VCaP (cell line): ENCODE measurements at regions not wholly inside any gene's neighbourhood (a gene's known extent, or its start where the extent isn't known, plus 50 kb on each side); places are given as distances from the start of the nearest gene placed in this dataset.

Experiments
- H3K27ac ChIP-seq: fragments of 450-650 bp; 2 replicates; pipeline ENCODE4 v1.5.1; 2017
- TF ChIP-seq, protein P1 (sequence below): fragments of 450-650 bp; conservative IDR thresholded peaks from 2 replicates; pipeline ENCODE4 v1.5.1; 2017; ENCODE audit warnings: mild to moderate bottlenecking, moderate library complexity

DNA sequence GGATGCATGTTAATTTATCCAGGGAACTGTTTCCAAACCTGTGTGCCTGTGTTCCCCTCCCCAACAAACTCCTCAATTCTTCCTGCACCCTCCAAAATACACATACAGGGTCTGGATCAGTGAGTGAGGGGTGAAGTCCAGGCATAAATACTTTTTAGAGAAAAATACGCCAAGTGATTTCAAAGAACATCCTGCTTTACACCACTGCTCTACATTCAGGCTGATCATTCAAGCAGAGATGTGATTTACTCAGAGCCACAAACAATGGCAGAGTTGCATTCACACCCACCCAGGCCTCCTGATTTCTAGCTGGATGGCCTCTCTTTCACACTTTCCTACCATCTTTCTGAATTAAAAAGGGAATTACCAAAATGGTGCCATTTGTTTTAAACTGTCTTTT, 289.5 kb upstream of the SLC14A2 start:
- no peak overlapping the region for H3K27ac ChIP-seq
- TF ChIP-seq, protein P1, sequence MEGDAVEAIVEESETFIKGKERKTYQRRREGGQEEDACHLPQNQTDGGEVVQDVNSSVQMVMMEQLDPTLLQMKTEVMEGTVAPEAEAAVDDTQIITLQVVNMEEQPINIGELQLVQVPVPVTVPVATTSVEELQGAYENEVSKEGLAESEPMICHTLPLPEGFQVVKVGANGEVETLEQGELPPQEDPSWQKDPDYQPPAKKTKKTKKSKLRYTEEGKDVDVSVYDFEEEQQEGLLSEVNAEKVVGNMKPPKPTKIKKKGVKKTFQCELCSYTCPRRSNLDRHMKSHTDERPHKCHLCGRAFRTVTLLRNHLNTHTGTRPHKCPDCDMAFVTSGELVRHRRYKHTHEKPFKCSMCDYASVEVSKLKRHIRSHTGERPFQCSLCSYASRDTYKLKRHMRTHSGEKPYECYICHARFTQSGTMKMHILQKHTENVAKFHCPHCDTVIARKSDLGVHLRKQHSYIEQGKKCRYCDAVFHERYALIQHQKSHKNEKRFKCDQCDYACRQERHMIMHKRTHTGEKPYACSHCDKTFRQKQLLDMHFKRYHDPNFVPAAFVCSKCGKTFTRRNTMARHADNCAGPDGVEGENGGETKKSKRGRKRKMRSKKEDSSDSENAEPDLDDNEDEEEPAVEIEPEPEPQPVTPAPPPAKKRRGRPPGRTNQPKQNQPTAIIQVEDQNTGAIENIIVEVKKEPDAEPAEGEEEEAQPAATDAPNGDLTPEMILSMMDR: no peak

DNA sequence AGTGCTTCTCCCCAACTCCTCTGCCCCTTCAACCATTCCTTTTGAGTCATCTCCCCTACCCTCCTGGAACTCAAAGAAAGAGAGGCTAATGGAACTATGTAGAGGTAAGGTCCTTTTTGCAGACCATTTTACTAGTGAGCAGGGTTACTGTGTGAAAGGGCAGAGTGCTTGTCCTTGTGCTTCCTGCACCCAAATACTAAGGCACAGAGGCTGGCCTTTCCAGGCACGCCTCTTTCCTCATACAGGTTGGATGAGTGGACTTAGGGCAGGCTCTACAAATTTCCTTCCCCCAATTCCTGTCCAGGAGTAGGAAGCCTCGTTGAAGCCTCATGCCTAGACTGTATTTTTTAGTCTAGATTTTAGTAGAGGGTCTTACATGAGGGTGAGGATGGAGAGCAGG, 288.8 kb upstream of the SLC14A2 start:
- TF ChIP-seq, protein P1: no peak

DNA sequence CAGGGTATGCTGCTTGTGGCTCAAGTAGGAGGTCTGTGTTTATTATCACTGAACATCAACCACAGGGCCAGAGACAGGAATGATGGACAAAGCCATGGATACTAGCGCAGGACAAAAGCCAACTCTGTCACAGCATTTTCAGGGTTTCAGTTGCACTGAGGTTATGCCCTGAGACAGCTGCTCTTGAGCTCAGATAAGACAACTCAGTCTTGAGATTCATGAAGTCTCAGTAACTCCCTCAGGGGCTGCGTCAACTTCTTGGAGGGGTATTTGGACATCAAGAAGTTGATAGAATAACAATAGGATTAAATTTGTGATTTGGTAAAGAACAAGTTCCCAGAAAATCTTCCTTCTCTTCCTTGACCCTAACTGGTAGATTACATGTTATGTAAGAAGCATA, 287.0 kb upstream of the SLC14A2 start:
- TF ChIP-seq, protein P1: no peak

More for the DNA sequence above, 288.8 kb upstream of the SLC14A2 start:
- H3K27ac ChIP-seq: no peak overlapping the region

DNA sequence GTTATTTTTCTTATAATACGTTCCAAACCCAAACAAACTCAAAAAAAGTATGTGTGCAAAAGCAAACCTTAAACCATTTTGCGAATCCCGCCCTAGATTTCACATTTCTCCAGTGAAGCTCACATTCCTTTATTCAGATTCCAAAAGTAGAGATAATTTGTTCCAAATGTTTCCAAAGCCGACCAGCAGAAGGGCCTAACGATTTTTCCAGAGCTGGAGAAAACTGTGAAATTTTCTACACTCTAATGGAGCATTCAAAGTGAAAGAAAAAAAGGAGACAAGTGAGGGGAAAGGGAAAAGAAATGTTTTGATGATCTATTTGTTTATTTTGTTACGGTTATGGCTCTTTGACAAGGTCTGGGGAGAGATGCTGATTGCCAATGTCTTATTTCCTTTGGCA, 286.5 kb upstream of the SLC14A2 start:
- TF ChIP-seq, protein P1: no peak
- H3K27ac ChIP-seq: no peak overlapping the region

More for the DNA sequence above, 287.0 kb upstream of the SLC14A2 start:
- H3K27ac ChIP-seq: no peak overlapping the region

DNA sequence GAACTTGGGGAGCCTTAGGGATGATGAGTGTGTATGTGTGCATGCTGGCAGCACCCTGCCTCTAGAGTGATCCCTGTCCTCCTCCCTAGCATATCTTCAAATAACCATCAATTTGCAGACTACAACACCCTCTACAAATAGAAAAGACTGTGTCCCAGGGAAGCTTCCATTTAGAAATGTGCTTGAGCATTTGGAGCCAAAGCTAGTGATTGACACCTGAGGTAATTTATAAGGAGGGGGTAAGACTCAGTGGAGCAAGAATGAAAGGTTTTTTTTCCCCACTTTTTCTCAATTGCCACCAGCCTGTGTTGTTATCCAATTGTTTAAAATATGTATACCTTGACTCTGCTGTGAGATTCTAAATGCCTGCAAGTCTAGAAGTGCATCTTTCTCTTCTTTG, 286.0 kb upstream of the SLC14A2 start:
- no peak overlapping the region for H3K27ac ChIP-seq
- TF ChIP-seq, protein P1: no peak

DNA sequence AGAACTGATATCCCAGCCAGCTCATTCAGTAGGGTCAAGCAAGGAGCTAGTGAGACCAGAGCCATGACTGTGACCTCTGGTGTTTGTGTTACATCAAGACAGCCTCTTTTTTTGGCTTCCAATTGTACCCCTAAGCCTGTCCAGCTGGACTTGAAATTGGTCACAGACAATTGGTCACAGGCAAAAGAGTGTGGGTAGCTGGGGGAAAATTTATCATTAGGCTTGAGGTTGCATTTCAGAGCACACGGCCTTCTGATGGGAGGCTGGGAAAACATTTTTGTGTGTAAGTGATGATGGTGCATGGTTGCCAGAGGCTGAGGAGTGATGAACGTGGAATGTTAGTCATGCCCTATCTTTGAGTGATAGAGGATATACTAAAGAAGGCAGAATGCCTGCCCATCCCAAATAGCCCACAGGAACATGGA, 285.1 kb upstream of the SLC14A2 start:
- H3K27ac ChIP-seq: no peak overlapping the region
- TF ChIP-seq, protein P1: no peak

DNA sequence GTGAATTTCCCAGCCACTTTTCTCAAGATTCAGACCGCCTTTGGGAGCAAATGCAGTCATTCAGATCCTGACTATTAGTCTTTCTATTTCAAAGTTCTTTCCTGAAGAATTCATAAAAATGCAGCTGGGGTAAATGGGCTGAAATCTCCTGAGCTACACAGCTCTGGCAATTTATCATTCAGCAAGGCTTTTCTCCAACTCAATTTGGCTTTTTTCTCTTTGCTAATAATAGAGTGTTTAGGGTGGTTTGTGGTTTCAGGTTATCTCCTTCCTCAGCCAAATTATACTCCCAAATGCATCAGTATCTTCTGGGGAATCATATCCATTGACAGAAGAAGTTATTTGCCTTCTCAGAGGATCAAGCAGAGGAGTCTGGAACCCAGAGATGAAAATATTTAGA, 282.4 kb upstream of the SLC14A2 start:
- H3K27ac ChIP-seq: no peak overlapping the region
- TF ChIP-seq, protein P1: no peak

DNA sequence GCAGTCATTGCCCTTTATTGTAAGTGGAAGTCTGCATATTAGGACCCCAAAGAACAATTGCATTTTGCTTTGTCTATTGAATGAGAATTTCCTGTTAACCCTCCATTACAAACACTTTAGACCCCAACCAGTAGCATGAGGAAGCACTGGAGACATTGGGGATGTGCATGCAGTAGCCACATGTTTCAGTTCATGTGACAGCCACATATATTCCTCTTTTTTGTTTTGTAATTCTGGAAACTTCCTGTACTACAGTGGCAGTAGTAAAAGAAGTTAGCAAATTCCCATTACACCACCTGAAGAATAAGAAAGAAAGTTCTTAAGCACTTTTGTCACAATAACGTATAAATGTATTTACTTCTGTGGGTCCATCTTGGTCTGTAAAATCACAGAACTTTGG, 281.1 kb upstream of the SLC14A2 start:
- TF ChIP-seq, protein P1: no peak

More for the DNA sequence above, 281.1 kb upstream of the SLC14A2 start:
- H3K27ac ChIP-seq: no peak overlapping the region
